Calu3 (cell line): ENCODE measurements at regions not wholly inside any gene's neighbourhood (a gene's known extent, or its start where the extent isn't known, plus 50 kb on each side); places are given as distances from the start of the nearest gene placed in this dataset.

Experiments used
- BruUV-seq: library from RNA; stranded (reverse); fragments of 400-500 nt; replicated peaks from 2 replicates; lab custom pipeline; 2021; lab: Mats Ljungman, UMichigan
- CTCF ChIA-PET: fragments of 300-600 bp; sonication (Branson Sonifier 250); formaldehyde crosslinking; loops from one replicate; lab custom pipeline; 2022; ENCODE audit warnings: antibody characterized with exemption; lab: Charles Lee
- DNase-seq: peaks from one replicate; pipeline ENCODE4 v3.0.0; 2022
- H3K27ac Mint-ChIP-seq: one replicate; pipeline ENCODE4 v1.8.0; 2022; ENCODE audit warnings: mixed read lengths; ENCODE audit not compliant: unreplicated experiment
- H3K27me3 Mint-ChIP-seq: one replicate; pipeline ENCODE4 v1.8.0; 2022; ENCODE audit warnings: mixed read lengths; ENCODE audit not compliant: unreplicated experiment
- H3K36me3 Mint-ChIP-seq: one replicate; pipeline ENCODE4 v1.8.0; 2022; ENCODE audit warnings: mild to moderate bottlenecking, moderate library complexity, mixed read lengths; ENCODE audit not compliant: insufficient read depth, unreplicated experiment
- H3K4me1 Mint-ChIP-seq: one replicate; pipeline ENCODE4 v1.8.0; 2022; ENCODE audit warnings: mild to moderate bottlenecking, low read depth, mixed read lengths; ENCODE audit not compliant: unreplicated experiment
- H3K4me3 Mint-ChIP-seq: one replicate; pipeline ENCODE4 v1.8.0; 2022; ENCODE audit warnings: mild to moderate bottlenecking, low read depth, moderate library complexity, mixed read lengths; ENCODE audit not compliant: unreplicated experiment
- H3K9me3 Mint-ChIP-seq: one replicate; pipeline ENCODE4 v1.8.0; 2022; ENCODE audit warnings: low read depth, mixed read lengths; ENCODE audit not compliant: unreplicated experiment
- CTCF ChIP-seq: fragments of 200-600 bp; IDR thresholded peaks from one replicate; pipeline ENCODE4 v1.8.0; 2022; ENCODE audit warnings: antibody characterized with exemption; ENCODE audit not compliant: unreplicated experiment
- intact Hi-C: fragments of 100-400 bp; cut with micrococcal nuclease; formaldehyde crosslinking; loops from one replicate; pipeline ENCODE4 v1.10.0; 2022; ENCODE audit not compliant: unreplicated experiment

GRCh38 chr16:52731219-52731875, 184.4 kb upstream of the TOX3 start:
- no peaks in the 10 kb centered on the region for H3K36me3 Mint-ChIP-seq
- no peak overlapping the region for H3K4me3 Mint-ChIP-seq
- TF ChIP-seq CTCF, result no peak
- intact Hi-C loops, result no loop called here
- no peaks in the 10 kb centered on the region for H3K9me3 Mint-ChIP-seq
- CTCF ChIA-PET, result no interaction called here
- peaks cover 19% of the 10 kb centered on the region for H3K27me3 Mint-ChIP-seq
- no peak for DNase-seq
- H3K4me1 Mint-ChIP-seq, result no peaks in the 10 kb centered on the region
- no TSS peak for BruUV-seq
- no peak overlapping the region for H3K27ac Mint-ChIP-seq

- Mint-ChIP-seq H3K9me3 (no peaks in the 10 kb centered on the region), H3K4me3 (no peak overlapping the region), H3K27ac (no peak overlapping the region), H3K36me3 (no peaks in the 10 kb centered on the region), H3K4me1 (no peaks in the 10 kb centered on the region), H3K27me3 (peaks cover 4% of the 10 kb centered on the region)
- no peak for DNase-seq
- intact Hi-C loops, result no loop called here
- no TSS peak for BruUV-seq
- CTCF ChIA-PET, result no interaction called here
- no peak for TF ChIP-seq CTCF
Observed at GRCh38 chr16:52729731-52730130, 182.8 kb upstream of the TOX3 start.

GRCh38 chr16:52727849-52728248, 180.9 kb upstream of the TOX3 start:
- Mint-ChIP-seq H3K4me3 (no peak overlapping the region), H3K4me1 (no peaks in the 10 kb centered on the region), H3K27ac (no peak overlapping the region), H3K27me3 (no peaks in the 10 kb centered on the region), H3K36me3 (no peaks in the 10 kb centered on the region), H3K9me3 (no peaks in the 10 kb centered on the region)
- no TSS peak for BruUV-seq
- CTCF ChIA-PET, result no interaction called here
- intact Hi-C loops, result no loop called here
- TF ChIP-seq CTCF, result no peak
- DNase-seq, result no peak

DNA sequence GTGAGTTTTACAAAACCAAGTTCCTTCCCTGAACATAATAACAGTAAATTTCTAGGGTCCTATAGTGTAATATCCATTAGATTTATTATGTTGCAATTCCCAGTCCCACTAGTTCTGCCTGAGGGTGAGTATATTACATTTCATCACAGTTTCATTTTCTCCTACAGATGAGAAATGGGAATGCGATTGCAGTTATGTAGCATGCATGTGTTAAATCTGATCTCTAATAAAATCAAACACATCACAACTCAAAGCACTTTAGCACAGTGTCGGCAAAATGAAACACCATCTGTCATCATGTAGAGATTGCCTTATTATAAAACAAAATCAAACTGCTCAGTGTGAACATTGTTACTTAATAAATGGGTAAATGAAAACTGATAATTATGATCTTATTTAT, 180.5 kb upstream of the TOX3 start:
- DNase-seq, result no peak
- H3K36me3 Mint-ChIP-seq, result no peaks in the 10 kb centered on the region
- no peaks in the 10 kb centered on the region for H3K27me3 Mint-ChIP-seq
- CTCF ChIA-PET, result no interaction called here
- no peaks in the 10 kb centered on the region for H3K4me1 Mint-ChIP-seq
- no peak overlapping the region for H3K27ac Mint-ChIP-seq
- intact Hi-C loops, result no loop called here
- H3K4me3 Mint-ChIP-seq, result no peak overlapping the region
- H3K9me3 Mint-ChIP-seq, result no peaks in the 10 kb centered on the region
- TF ChIP-seq CTCF, result no peak
- BruUV-seq, result no TSS peak
